ENCODE measurements at regions not wholly inside any gene's neighbourhood (a gene's known extent, or its start where the extent isn't known, plus 50 kb on each side); places are given as distances from the start of the nearest gene placed in this dataset.

DNA sequence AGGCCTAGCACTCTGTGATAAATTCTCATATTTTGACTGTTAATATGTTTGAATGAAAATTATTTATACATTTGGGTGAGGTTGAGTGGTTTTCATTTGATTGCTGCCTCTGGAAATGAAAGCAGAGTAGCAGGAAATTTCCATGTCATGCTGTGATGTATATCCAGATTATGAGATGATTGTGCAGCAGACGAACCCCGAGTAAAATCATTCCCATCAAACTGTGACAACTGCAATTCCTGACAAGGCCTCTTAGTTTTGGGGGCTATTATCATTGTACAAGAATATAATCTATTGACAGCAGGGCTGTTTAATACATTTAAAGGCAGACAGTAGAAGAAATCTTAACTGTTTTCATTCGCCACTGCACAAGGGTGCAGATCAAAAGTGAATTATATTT, 134.8 kb downstream of the ATG4C start:
- TF ChIP-seq ETS1 (conservative IDR thresholded peaks at IDR 0.05; ENCODE audit: control insufficient read depth, low read depth, low read length) (no peak), JUNB (CRISPR knock-in tag; conservative IDR thresholded peaks at IDR 0.05) (no peak), ZNF830 (CRISPR knock-in tag; IDR thresholded peaks at IDR 0.05) (no peak), ZBTB33 (CRISPR knock-in tag; IDR thresholded peaks at IDR 0.05) (no peak), CHD7 (IDR thresholded peaks at IDR 0.05; ENCODE audit: low read depth, low read length) (no peak), CHD4 (IDR thresholded peaks at IDR 0.05; ENCODE audit: insufficient read depth, insufficient replicate concordance, low read depth, low read length, poor library complexity, severe bottlenecking) (no peak), ZNF766 (CRISPR knock-in tag; conservative IDR thresholded peaks at IDR 0.05) (no peak), NUFIP1 (IDR thresholded peaks at IDR 0.05; ENCODE audit: partially characterized antibody) (no peak), SRSF9 (IDR thresholded peaks at IDR 0.05; ENCODE audit: borderline replicate concordance, low read depth, low read length) (no peak), PHF21A (IDR thresholded peaks at IDR 0.05; ENCODE audit: borderline replicate concordance, low read depth) (no peak), MBD2 (IDR thresholded peaks at IDR 0.05; ENCODE audit: borderline replicate concordance, low read depth) (no peak), GABPA (tag; conservative IDR thresholded peaks at IDR 0.05; ENCODE audit: low read depth) (no peak)
- TF ChIP-seq, protein P1, sequence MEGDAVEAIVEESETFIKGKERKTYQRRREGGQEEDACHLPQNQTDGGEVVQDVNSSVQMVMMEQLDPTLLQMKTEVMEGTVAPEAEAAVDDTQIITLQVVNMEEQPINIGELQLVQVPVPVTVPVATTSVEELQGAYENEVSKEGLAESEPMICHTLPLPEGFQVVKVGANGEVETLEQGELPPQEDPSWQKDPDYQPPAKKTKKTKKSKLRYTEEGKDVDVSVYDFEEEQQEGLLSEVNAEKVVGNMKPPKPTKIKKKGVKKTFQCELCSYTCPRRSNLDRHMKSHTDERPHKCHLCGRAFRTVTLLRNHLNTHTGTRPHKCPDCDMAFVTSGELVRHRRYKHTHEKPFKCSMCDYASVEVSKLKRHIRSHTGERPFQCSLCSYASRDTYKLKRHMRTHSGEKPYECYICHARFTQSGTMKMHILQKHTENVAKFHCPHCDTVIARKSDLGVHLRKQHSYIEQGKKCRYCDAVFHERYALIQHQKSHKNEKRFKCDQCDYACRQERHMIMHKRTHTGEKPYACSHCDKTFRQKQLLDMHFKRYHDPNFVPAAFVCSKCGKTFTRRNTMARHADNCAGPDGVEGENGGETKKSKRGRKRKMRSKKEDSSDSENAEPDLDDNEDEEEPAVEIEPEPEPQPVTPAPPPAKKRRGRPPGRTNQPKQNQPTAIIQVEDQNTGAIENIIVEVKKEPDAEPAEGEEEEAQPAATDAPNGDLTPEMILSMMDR (IDR thresholded peaks at IDR 0.05 in 2 of 3, conservative IDR thresholded peaks at IDR 0.05 in 1 of 3; ENCODE audit: insufficient read depth in 2 of 3, low read depth in 1 of 3, low read length in 3 of 3), result no peak

All from K562 (cell line).